Stimulated activated naive CD8-positive, alpha-beta T cell treated with anti-CD3 and anti-CD28 coated beads, Interleukin-15, Interleukin-2, amounts not matched to agents 100 U/mL and 50 U/mL, for 24 hours (primary cell): ENCODE measurements at regions not wholly inside any gene's neighbourhood (a gene's known extent, or its start where the extent isn't known, plus 50 kb on each side); places are given as distances from the start of the nearest gene placed in this dataset.

Experiments used
- ATAC-seq: fragments of 150-1000 bp; cut with Tn5 transposase; one replicate; pipeline ENCODE4 v1.10.0; 2021
- DNase-seq: peaks from one replicate; pipeline ENCODE4 v3.0.0; 2021

DNA sequence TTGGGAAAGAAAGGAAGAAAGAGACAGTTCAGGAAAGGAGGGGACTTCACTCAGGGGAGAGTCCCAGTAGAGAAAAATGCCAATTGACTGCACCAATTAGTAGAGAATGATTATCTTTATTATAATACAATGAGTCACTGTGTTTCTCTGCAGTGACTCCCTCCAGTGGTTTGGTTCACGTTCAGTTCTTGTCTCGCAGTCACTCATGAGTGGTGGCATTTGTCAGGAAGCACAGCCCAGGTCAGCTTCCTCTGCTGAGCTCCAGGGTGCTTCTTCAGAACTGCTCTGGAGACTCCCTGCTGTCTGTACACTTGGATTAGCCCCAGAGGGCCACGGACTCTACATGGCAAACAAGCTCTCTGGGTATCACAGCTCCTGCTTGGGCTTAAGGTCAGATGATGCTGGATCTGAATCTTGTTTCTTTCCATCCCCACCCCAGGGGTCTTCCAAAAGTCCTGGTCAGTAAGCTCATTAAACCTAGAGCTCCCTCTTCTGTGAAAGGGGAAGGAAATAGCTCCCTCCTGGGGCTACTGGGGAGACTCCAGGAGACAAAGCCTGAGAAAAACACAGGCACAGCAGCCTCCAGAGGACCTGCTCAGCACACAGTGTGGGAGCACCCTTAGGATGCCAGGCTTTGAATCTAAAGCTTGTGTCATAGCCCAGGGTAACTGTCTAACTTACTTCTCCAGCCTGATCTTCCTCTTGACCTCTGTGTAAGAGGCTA lies 619.0 kb downstream of the AJAP1 start:
- ATAC-seq (no peak), DNase-seq (no peak)

DNA sequence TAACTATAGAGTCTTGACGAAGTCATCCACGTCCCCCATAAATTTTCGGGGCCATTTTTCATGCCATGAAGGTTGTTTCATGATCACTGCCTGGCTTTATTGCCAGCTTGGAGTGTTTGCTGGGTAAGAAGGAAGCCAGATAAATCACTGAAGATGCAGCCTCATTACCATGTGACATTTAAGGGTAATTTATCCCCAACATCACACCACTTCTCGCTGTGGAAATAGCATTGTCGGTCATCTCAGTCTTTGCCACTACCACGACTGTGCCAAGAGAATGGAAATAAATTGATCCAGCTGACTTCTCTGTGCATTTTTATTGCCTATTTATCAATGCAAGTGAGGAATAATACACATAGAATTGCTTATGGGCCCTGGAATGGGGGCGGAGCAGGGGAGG lies 617.9 kb downstream of the AJAP1 start:
- DNase-seq, result no peak
- no peak for ATAC-seq

DNA sequence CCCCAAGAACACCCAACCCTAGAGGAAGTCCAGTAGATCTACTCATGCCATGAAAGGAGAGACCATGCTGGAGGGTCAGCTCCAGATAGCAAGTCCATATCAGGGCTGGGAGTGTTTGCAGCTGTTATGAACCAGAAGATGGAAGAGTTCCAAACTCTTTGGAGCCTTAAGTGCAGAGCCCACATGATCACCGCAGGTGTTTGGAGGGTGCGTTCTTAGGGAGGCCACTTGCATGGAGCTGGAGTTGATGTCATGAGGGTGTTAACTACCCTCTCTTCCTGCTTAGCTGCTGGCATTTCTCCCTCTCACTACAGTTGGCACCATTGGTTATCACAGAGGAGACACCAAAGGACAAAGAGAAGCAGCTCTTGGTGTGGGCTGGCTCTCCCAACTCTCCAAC lies 616.9 kb downstream of the AJAP1 start:
- DNase-seq (no peak), ATAC-seq (no peak)

DNA sequence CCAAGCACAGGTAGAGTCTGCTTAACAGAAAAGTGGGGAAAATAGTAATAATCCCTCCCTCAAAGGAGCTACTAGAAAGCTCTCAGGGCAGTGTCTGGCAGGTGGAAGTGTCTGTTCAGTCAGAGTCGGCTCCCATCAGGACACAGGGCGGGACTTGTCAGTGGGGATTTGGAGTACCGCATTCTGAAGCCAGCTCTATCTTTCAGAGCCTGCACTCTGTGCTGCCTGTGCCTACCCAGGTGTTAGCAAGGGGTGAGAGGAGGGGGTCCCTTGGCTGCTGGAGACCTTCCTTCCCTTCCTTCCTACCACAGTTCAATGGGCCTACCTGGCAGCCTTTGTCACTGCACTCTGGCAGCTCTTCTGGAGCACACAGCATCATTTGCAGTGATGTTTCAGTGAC lies 615.5 kb downstream of the AJAP1 start:
- ATAC-seq, result no peak

DNA sequence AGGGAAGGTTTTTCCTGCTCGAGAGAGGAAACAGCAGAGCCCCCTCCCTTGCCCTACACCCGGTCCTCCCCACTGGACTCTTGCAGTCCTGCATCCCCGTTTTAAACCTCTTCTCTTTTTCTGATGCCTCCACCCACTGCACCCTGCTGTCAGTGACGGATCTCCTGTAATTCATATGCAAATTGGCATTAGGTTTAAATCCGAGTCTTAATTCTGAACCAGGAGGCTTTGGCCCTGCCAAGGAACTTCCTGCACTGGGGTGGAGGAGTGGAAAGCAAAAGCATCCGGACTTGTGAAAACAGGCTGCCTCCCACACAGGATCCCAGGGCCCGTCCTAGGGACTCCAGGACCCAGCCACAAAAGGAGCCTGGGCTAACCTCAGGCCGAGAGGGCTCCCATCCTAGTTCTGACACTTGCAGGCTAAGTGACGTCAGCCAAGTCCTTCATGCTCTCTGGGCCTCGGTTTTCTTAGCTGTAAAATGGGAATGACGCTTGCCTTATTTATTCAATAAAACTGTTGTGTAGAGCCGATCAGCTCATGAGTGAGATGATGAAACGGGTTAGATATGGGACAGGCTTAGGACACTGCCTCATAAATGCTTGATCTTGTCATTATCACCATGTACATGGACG lies 613.3 kb downstream of the AJAP1 start:
- DNase-seq (no peak), ATAC-seq (no peak)

More for the DNA sequence above, 615.5 kb downstream of the AJAP1 start:
- DNase-seq, result no peak

DNA sequence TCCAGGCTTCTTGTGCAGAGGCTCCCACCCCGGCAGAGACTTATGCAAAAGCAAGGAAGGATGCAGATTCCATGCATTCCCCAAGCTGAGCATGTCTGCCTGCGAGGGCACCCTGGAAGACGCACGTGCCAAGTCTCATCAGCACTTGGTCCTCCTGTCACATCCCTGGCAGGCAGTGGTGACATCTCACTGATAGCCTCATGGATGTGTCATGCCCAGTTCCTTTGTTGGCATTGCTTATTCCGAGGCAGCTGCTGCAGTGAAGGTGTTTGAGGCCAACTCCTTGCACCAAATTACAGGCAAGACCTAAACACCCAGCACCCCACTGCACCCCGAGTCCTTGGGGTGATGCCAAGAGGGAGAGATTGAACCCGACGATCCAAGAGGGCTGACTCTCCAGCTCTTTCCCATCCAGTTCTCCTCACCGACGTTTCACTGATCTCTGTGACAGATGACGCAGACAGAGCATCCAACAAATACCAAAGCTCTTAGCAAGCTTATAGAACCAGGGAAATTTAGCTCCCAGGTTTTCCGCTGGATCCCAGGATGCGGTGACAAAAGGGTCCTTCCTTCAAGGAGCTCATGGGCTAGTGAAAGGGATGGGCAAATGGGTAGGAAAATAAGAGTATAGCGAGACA lies 611.1 kb downstream of the AJAP1 start:
- ATAC-seq, result no peak

DNA sequence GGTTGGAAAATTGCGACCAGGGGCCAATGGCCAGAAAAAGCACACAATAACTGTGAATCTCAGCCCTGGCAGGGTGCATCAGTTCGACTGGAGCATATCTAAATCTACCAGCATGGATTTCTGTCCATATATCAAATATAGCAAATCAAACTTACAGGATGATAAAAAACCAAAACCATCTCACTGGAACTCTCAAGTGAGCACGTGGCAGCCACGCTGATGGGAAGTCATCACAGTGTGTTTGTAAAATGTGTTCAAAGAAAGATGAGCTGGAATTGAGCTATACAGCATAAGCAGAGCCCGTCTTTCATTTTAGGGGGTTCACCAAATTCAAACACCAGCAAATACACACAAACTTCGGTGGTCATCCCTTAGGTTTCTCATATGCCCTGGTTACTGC lies 610.1 kb downstream of the AJAP1 start:
- DNase-seq (no peak), ATAC-seq (no peak)

More for the DNA sequence above, 611.1 kb downstream of the AJAP1 start:
- no peak for DNase-seq

DNA sequence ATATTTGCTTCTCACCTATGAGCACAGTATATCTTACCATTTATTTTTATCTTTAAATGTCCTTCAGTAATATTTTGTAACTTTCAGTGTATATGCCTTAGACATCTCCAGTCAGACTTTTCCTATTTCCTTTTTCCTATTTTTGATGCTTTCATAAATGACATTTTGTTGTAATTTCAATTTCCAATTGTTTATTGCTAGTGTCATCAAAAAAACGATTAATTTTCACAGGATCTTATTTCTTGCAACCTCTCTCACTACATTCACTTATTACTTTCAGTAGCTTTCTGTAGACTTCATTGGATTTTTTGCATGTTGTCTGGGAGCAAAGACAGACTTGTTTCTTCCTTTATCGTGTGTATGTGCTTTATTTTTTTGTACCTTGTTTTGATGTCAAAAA lies 602.4 kb downstream of the AJAP1 start:
- DNase-seq, result no peak
- ATAC-seq, result no peak

DNA sequence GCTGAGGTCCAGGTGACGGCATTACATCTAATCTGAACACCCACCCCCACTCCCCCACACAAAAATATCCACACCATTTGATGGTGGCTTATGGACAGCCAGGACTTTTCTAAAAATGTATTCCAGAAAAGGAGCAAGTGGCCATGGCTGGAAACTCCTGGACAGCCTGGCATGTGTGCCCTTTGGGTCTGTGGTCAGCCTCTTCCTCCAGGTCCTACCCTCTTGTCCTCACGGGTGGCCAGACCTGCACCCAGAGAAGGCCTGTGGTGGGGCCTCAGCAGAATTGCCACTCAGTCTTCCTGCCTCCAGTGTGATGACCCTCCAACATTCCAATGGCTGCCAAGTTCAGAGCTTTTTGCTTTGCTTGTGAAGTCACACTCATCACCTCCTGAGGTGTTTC lies 600.6 kb downstream of the AJAP1 start:
- no peak for DNase-seq
- ATAC-seq, result no peak

DNA sequence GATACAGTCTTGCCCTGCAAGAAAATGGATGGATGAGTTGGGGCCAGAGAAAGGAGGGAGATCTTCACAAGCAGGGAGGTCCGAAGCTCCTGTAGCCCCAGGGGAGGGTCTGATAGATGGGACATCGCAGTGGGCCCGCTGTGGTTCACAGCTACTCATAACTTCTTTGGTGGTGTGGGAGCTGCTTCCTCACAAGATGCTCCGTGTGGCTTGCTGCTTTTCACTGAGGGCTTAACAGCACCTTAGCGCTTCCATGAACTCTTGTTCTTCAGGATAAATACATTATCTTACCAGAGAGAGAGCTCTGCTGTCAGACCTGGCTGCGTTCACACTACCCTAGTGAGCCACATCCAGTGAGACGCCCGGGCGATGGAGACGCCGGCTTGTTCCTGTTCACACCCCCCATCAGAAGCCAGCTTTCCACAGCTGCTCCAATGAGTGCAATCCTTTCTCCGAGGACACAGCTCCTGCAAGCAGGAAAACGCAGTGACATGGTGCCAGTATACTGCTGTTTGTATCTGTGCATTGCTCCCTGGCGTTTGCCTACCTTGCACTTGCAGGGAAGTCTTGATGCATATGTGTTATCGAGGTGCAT lies 599.8 kb downstream of the AJAP1 start:
- DNase-seq, result no peak

DNA sequence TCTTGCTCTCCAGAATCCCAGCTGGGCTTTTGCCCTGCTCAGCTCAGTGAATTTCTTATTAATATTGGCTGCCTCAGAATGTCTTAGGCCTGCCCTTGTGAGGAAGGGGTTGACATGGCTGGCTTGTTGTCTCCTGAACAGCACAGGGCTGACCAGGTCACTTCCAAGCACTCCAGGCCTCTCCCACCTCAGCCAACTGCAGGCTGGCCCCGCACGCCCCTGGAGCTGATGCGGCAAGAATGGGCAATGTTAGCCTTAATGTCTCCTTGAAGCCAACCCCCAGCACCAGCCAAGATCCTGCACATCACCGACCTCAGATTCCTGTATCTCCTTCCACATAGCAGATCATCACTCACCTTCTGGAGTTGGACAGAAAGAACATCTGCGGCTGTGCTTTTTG lies 598.6 kb downstream of the AJAP1 start:
- no peak for DNase-seq
- no peak for ATAC-seq

More for the DNA sequence above, 599.8 kb downstream of the AJAP1 start:
- no peak for ATAC-seq

DNA sequence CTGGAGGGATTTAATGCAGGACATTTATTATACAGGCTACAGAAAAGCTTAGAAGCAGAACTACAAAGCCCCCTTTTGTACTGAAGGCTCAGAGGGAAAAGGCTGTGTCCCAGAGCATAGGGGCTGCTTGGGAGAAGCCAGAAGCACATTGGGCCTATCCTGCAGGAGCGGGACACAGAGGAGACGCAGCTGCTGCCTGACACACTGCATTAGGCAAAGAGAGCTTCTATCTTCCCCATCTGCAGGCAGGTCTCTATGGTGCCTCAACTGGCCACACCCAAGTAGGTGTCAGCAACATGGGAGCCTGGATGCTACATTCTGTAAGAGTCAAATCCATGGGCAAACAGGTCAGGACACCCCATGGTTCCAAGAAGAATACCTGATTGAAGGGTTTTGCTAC lies 595.9 kb downstream of the AJAP1 start:
- no peak for DNase-seq
- ATAC-seq, result no peak

DNA sequence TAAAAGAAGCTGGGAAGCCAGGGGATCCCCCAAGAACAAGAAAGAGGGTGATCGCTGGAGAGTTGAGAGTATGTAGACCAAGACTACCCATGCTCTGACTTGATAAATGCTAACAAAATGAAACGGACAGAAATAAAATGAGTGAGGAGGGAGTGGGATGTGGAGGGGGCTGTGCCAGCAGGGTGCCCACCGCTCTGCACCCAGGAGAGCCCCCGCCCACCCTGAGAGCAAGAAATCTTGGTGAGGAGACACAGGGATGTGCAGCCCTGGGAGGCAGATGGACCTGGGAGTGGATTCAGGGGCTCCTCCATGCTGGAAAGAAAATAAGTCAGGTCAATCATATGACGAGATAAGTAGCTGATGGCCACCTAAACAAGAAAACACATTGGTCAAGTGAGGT lies 590.9 kb downstream of the AJAP1 start:
- no peak for ATAC-seq

DNA sequence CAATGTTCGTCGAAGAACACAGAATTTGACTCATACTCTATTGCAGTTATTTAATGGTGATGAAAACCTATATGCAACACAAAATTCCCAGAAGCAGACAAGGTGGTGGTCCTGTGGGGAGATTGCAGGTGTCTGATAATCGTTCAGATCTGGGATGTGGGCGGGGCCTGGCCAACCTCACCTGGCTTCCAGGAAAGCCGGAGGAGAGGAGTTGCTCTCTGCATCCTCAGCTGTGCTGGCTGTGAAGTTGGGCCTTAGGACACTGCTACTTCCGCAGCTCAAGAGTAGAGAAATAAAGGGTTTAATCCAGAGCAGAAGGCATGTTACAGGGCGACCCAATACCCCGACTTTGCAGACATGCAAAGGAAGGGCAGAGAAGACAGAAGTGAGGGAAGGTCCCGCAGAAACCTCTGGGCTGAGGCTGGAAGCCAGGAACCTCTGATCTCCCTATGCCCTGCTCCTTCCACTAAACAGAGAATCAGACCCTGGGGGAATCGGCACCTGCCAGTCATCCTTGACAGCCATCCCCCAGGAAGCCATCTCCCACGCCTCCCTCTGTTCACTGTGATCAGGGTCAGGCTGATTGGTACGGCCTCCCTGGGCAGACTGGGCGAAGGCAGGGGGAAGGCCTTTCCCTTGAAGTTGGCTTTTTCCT lies 590.3 kb downstream of the AJAP1 start:
- no peak for ATAC-seq
- DNase-seq, result no peak

More for the DNA sequence above, 590.9 kb downstream of the AJAP1 start:
- no peak for DNase-seq

DNA sequence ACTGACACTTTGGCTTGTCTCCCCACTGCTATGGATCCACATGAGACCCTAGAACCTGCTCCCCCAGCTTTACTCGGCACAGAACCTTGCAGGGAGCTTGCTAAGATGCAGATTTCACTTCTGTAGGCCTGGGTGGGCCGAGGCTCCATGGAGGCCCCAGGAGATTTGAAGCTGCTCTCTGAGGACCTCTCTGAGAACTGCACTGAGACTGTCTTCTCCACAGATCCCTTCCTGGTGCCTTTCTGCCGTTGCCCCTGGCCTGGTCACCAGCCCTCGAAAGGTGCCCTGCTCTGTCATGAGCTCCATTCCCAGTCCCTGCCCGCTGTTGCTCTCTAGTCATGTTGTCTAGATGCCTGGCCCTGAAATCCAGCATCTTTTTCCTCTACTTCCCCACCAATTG lies 588.4 kb downstream of the AJAP1 start:
- DNase-seq (no peak), ATAC-seq (no peak)

DNA sequence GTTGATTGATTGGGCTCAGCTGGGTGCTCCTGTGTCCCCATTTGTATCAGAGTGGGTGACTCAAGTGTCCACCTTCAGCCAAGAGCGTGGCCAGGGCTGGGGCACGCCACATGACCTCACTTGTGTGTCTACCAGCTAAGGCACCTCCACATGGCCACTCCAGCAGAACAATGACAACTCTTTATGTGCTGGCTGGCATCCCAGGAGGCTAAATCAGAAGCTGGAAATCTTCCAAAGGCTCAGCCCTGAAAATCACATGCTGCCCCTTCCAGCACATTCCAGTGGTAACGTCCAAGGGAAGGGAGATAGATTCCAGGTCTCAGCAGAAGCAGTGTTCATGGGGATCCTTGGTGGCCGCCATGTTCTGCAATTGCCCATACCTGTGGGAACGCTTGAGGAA lies 585.5 kb downstream of the AJAP1 start:
- no peak for DNase-seq
- ATAC-seq, result no peak

DNA sequence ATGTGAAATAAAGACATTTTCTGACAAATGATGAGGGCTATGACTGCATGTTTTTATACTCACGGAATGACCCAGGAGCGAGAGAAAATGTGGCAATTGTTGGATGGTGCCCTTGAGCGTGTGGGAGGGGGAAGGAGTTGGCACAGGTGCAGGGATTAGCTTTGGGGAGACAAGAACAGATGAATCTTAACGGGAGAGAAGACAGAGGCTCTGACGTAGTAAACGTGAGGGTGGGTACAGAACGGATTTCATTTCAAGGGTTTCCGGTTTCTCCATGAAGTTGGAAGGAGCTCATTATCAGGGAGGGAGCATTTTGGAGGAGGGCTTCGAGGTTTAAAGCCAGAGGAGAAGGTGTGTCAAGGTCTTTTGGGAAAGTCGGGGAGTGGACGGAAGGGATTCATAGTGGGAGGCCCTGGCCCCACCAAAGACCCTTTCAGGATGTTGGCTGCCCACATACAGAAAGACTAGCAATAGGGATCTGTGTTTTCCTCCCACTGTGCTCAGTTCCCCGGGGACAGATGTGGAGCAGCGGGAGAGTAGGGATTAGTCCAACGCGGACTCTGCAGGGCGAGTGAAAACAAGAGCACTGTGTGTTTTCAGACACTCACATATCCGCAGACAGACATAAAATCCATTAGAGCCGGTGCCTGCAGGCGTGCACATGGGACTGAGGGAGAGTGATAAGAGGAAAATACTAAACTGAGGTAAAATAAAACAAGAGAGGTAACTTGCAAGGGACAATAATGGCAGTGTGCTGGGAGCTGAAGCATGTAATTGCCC lies 584.1 kb downstream of the AJAP1 start:
- ATAC-seq (no peak), DNase-seq (no peak)

DNA sequence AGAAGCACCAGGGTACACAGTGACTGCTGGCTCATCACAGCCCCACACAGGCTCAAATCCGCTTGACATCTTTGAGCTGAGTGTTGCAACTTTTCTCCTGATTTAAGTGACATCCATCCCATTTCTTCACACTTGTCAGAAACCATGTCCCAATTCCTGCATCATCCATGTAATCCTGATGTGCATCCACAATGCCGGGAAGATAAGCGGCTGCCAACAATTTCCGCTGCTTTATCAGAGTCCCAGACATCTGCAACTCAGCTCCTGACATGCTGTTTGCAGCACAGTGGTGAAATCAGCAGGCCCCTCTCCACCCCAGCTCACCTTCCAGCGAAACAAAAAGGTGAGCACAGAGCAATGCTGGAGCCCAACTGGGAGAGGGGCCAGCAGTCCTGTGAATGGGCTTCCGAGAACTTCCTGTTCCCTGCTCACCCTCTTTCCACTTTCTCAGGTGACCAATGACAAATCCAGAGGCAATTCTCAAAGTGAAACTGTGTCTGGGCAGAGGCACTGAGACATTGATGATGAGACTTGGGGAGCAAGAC lies 581.0 kb downstream of the AJAP1 start:
- no peak for DNase-seq
- ATAC-seq, result no peak

DNA sequence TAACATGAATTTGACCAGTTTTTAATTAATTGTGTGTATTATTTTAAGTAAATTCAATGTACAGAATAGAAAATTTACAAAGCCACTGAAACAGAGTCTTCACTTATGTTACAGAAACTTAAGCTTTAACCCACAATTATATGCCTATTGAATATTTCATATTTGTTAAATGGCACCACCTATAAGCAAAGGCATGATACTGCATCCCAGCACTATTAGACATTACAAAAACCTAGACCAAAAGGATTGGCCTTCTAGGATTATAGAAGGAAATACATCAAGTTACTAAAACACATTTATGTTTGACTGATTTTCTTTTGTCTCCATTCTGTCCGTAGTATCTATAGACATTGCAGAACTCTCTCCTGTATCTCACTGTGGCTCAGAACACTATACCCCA lies 578.1 kb downstream of the AJAP1 start:
- DNase-seq (no peak), ATAC-seq (no peak)

DNA sequence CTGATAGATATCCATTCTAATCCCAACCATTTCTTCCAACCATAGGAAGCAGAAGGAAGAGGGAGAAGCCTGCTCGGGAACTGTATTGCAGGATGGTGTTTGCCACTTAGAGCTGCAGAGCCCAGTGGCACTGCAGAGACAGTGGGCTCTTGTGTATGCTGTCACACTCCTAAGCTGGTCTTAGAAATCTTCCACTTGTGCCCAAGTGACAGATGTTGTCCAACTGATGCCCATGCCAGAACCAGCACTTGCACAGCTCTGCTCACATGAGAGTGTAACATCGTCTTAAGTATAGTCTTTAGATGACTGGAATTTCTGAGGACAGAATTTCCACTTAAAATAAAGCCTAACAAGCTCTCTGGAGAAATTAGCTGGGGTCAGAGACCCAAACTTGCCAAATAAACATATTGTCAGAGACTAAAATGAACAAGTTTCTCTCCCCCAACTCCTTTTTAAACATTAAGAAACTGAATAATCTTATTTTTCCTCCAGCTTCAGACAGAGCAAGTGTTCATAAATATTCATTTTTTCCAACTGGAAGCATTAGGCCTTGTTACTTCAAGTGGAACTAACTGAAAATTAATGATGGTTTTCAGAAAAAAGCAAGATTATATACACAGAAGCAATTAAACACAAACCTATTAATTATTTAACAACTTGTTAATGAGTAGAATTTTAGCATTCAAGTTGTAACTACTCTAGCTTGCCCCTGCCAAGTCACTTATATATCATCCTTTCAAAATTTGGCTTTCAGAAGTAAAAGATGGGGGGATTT lies 577.3 kb downstream of the AJAP1 start:
- DNase-seq (no peak), ATAC-seq (no peak)

DNA sequence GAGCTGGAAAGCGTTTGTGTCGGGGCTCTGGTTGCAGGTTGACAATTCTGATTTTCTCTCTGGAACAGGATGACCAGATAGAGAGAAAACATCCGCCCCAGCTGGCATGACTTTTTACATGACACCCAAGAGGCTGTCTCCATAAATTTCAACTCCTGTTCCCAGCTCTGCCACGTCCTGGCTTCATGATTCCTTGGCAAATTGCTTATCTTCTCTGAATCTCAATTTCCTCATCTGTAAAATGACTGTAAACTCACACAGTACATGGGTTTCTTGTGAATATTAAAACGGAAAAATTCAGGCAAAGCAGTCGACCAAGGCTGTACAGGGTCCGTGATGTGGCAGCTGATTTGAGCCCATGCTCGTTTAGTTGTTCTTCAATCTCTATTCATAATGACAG lies 572.7 kb downstream of the AJAP1 start:
- DNase-seq, result no peak
- ATAC-seq, result no peak
